ENCODE measurements at regions not wholly inside any gene's neighbourhood (a gene's known extent, or its start where the extent isn't known, plus 50 kb on each side); places are given as distances from the start of the nearest gene placed in this dataset.

GRCh38 chr10:132481690-132482089, 55.9 kb upstream of the INPP5A start:
- Histone ChIP-seq H3K79me2 (ENCODE audit: insufficient read depth, low read length) (no peaks in the 10 kb centered on the region), H3K9me2 (ENCODE audit: insufficient read depth) (no peaks in the 10 kb centered on the region), H4K20me1 (ENCODE audit: insufficient read depth) (no peaks in the 10 kb centered on the region), H3K4me1 (ENCODE audit: control insufficient read depth in 1 of 2, insufficient read depth in 2 of 2, low read length in 2 of 2) (no peaks in the 10 kb centered on the region), H2AFZ (ENCODE audit: low read depth, low read length, poor library complexity, severe bottlenecking) (no peak overlapping the region), H3K4me2 (ENCODE audit: low read length) (no peak overlapping the region), H3K27ac (ENCODE audit: low read depth, low read length) (no peak overlapping the region), H3K9ac (ENCODE audit: low read length) (no peak overlapping the region), H3K4me3 (replicated peaks in 1 of 2; ENCODE audit: low read depth in 1 of 2, low read length in 2 of 2) (no peak overlapping the region), H3K9me3 (ENCODE audit: control insufficient read depth in 1 of 2, insufficient read depth in 1 of 2, low read depth in 1 of 2, low read length in 2 of 2) (no peaks in the 10 kb centered on the region), H3K27me3 (ENCODE audit: insufficient read depth, low read length) (no peaks in the 10 kb centered on the region), H3K36me3 (ENCODE audit: control insufficient read depth in 1 of 2, insufficient read depth in 2 of 2, low read length in 2 of 2) (no peaks in the 10 kb centered on the region)
- intact Hi-C loops (cut with micrococcal nuclease) = no loop called here
- no TSS peak for BruUV-seq (replicated peaks)
- DNase-seq (ENCODE audit: low read depth, low spot score) (no peak), ATAC-seq (no peak)
- ChIA-PET POLR2A (no interaction called here), CTCF (no interaction called here), RAD21 (ENCODE audit: low non-redundant PET in 1 of 2, low total read pairs in 2 of 2, uncharacterized antibody in 2 of 2, unreplicated experiment in 2 of 2) (no interaction called here)
- TF ChIP-seq CTCF (IDR thresholded peaks at IDR 0.05 in 2 of 3, conservative IDR thresholded peaks at IDR 0.05 in 1 of 3; ENCODE audit: borderline replicate concordance in 1 of 3, insufficient read depth in 1 of 3, low read depth in 2 of 3, low read length in 2 of 3) = no peak
- no peak for TF ChIP-seq SIN3A (IDR thresholded peaks at IDR 0.05; ENCODE audit: low read depth)
- TF ChIP-seq POLR2A (IDR thresholded peaks at IDR 0.05; ENCODE audit: borderline replicate concordance, extremely low read depth, insufficient read depth, insufficient read length) = no peak
- no peak for TF ChIP-seq EZH2phosphoT487 (IDR thresholded peaks at IDR 0.05; ENCODE audit: borderline replicate concordance)
- TF ChIP-seq ZNF274 (IDR thresholded peaks at IDR 0.05; ENCODE audit: low read depth, low read length) = no peak
- TF ChIP-seq FOSL1 (IDR thresholded peaks at IDR 0.05; ENCODE audit: low read depth) = no peak
- TF ChIP-seq REST (IDR thresholded peaks at IDR 0.05; ENCODE audit: low read depth) = no peak
- TF ChIP-seq EGR1 (IDR thresholded peaks at IDR 0.05; ENCODE audit: low read depth) = no peak
- TF ChIP-seq CEBPB (IDR thresholded peaks at IDR 0.05; ENCODE audit: low read depth) = no peak
- TF ChIP-seq RAD21 (IDR thresholded peaks at IDR 0.05; ENCODE audit: low read depth) = no peak
- no peak for TF ChIP-seq POLR2AphosphoS5 (IDR thresholded peaks at IDR 0.05; ENCODE audit: low read depth, low read length)
- no peak for TF ChIP-seq JUND (IDR thresholded peaks at IDR 0.05)
- TF ChIP-seq YY1 (IDR thresholded peaks at IDR 0.05; ENCODE audit: extremely low read depth, insufficient replicate concordance, low read depth, low read length) = no peak
- no peak for TF ChIP-seq SRF (IDR thresholded peaks at IDR 0.05; ENCODE audit: low read depth)
- TF ChIP-seq CBX3 (IDR thresholded peaks at IDR 0.05; ENCODE audit: low read depth) = no peak
- no peak for TF ChIP-seq ZBTB33 (IDR thresholded peaks at IDR 0.05; ENCODE audit: extremely low read depth, insufficient replicate concordance, low read length)
- TF ChIP-seq, protein P1, sequence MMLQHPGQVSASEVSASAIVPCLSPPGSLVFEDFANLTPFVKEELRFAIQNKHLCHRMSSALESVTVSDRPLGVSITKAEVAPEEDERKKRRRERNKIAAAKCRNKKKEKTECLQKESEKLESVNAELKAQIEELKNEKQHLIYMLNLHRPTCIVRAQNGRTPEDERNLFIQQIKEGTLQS (IDR thresholded peaks at IDR 0.05) = no peak

Measured in HCT116 (cell line).